GM23248 (cell line): ENCODE measurements at regions not wholly inside any gene's neighbourhood (a gene's known extent, or its start where the extent isn't known, plus 50 kb on each side); places are given as distances from the start of the nearest gene placed in this dataset.

Experiments
- EZH2 ChIP-seq: fragments of 200-600 bp; sonication (generic); IDR thresholded peaks from 2 replicates; pipeline ENCODE4 v1.6.1; 2018; ENCODE audit warnings: antibody characterized with exemption, mild to moderate bottlenecking; ENCODE audit not compliant: insufficient read depth, poor library complexity, severe bottlenecking
- EZH2phosphoT487 ChIP-seq: fragments of 200-600 bp; sonication (generic); IDR thresholded peaks from 2 replicates; pipeline ENCODE4 v1.6.1; 2018; ENCODE audit warnings: antibody characterized with exemption, moderate library complexity, mild to moderate bottlenecking, low read depth; ENCODE audit not compliant: insufficient read depth

DNA sequence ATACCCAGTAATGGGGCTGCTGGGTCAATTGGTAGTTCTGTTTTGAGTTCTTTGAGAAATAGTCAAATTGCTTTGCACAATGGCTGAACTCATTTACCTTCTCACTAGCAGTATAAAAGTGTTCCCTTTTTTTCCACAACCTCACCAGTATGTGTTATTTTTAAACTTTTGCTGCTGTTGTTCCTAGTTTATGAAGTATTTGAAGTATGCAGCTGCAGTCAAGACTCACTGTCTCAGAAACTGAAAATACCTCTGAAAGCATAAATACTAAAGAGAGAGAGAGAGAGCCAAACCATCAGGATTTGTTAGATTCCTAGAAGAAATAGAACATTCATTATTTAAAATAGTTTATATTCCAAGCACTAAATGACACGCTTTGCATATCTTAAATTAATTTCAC, 764.2 kb downstream of the NTRK3 start:
- TF ChIP-seq EZH2, result no peak
- no peak for TF ChIP-seq EZH2phosphoT487
